GM23338 (cell line): ENCODE measurements at regions not wholly inside any gene's neighbourhood (a gene's known extent, or its start where the extent isn't known, plus 50 kb on each side); places are given as distances from the start of the nearest gene placed in this dataset.

ENCODE experiments used
- ATAC-seq: fragments of 200-7000 bp; cut with Tn5 transposase; 3 replicates; pipeline ENCODE4 v1.9.1; 2020
- DNase-seq: peaks from one replicate; pipeline ENCODE4 v3.0.0-alpha.2; 2015; ENCODE audit warnings: low spot score
- H2AFZ ChIP-seq: fragments of 200-600 bp; sonication (generic); 2 replicates; pipeline ENCODE4 v1.8.0; 2016; ENCODE audit warnings: antibody characterized with exemption, mild to moderate bottlenecking, moderate library complexity
- H3F3A ChIP-seq: fragments of 200-600 bp; sonication (generic); replicated peaks from 2 replicates; pipeline ENCODE4 v1.8.0; 2017; ENCODE audit warnings: antibody characterized with exemption, mixed run types, low read depth
- H3K27ac ChIP-seq: fragments of 200-600 bp; sonication (generic); 2 replicates; pipeline ENCODE4 v1.6.1; 2016; ENCODE audit warnings: low read depth
- H3K27me3 ChIP-seq: fragments of 200-600 bp; sonication (generic); 2 replicates; pipeline ENCODE4 v1.8.0; 2016; ENCODE audit warnings: mild to moderate bottlenecking, mixed run types, moderate library complexity; ENCODE audit not compliant: insufficient read depth
- H3K36me3 ChIP-seq: fragments of 200-600 bp; sonication (generic); 2 replicates; pipeline ENCODE4 v1.8.0; 2016; ENCODE audit warnings: mild to moderate bottlenecking; ENCODE audit not compliant: insufficient read depth
- H3K4me1 ChIP-seq: fragments of 200-600 bp; sonication (generic); 2 replicates; pipeline ENCODE4 v1.8.0; 2016; ENCODE audit warnings: mild to moderate bottlenecking, moderate library complexity; ENCODE audit not compliant: insufficient read depth
- H3K4me2 ChIP-seq: fragments of 200-600 bp; sonication (generic); 2 replicates; pipeline ENCODE4 v1.7.1; 2017; ENCODE audit warnings: mixed run types
- H3K4me3 ChIP-seq: fragments of 200-600 bp; sonication (generic); 2 replicates; pipeline ENCODE4 v1.6.1; 2016; ENCODE audit warnings: mixed run types
- H3K79me2 ChIP-seq: fragments of 200-600 bp; sonication (generic); replicated peaks from 2 replicates; pipeline ENCODE4 v1.8.0; 2017; ENCODE audit warnings: mild to moderate bottlenecking; ENCODE audit not compliant: insufficient read depth
- H3K9me2 ChIP-seq: fragments of 200-600 bp; sonication (generic); 2 replicates; pipeline ENCODE4 v1.8.0; 2017; ENCODE audit not compliant: insufficient read depth
- H4K20me1 ChIP-seq: fragments of 200-600 bp; sonication (generic); replicated peaks from 2 replicates; pipeline ENCODE4 v1.8.0; 2017; ENCODE audit warnings: mild to moderate bottlenecking; ENCODE audit not compliant: insufficient read depth
- H3K27ac Mint-ChIP-seq: 2 replicates; pipeline ENCODE4 v1.8.0; 2020; ENCODE audit warnings: inconsistent platforms, mild to moderate bottlenecking, moderate library complexity, mixed read lengths
- H3K27me3 Mint-ChIP-seq: 3 replicates; pipeline ENCODE4 v1.8.0; 2022; ENCODE audit warnings: low read depth, mild to moderate bottlenecking, moderate library complexity, mixed read lengths, inconsistent platforms; ENCODE audit not compliant: insufficient read depth, poor library complexity
- H3K36me3 Mint-ChIP-seq: 3 replicates; pipeline ENCODE4 v1.8.0; 2021; ENCODE audit warnings: low read depth, mild to moderate bottlenecking, inconsistent platforms, moderate library complexity, mixed read lengths
- H3K4me1 Mint-ChIP-seq: 3 replicates; pipeline ENCODE4 v1.8.0; 2020; ENCODE audit warnings: mild to moderate bottlenecking, inconsistent platforms, mixed read lengths
- H3K4me3 Mint-ChIP-seq: 3 replicates; pipeline ENCODE4 v1.8.0; 2021; ENCODE audit warnings: moderate library complexity, mild to moderate bottlenecking, inconsistent platforms, mixed read lengths
- H3K9me3 Mint-ChIP-seq: 3 replicates; pipeline ENCODE4 v1.8.0; 2020; ENCODE audit warnings: moderate library complexity, mild to moderate bottlenecking, inconsistent platforms, mixed read lengths
- CREB1 ChIP-seq: fragments of 250-450 bp; sonication (Bioruptor Pico); IDR thresholded peaks from 2 replicates; pipeline ENCODE4 v1.5.0; 2020; ENCODE audit warnings: low read depth, mild to moderate bottlenecking, moderate library complexity
- EZH2phosphoT487 ChIP-seq: fragments of 200-600 bp; sonication (generic); IDR thresholded peaks from one replicate; pipeline ENCODE4 v1.8.1; 2018; ENCODE audit warnings: antibody characterized with exemption; ENCODE audit not compliant: unreplicated experiment
- JUNB ChIP-seq: IDR thresholded peaks from one replicate; pipeline ENCODE4 v1.6.1; 2016; ENCODE audit warnings: antibody characterized with exemption; ENCODE audit not compliant: unreplicated experiment
- NANOG ChIP-seq: IDR thresholded peaks from 2 replicates; pipeline ENCODE4 v1.6.1; 2016; ENCODE audit warnings: antibody characterized with exemption, borderline replicate concordance
- POLR2AphosphoS5 ChIP-seq: IDR thresholded peaks from 2 replicates; pipeline ENCODE4 v1.6.1; 2016; ENCODE audit warnings: antibody characterized with exemption, low read depth
- STAT1 ChIP-seq: IDR thresholded peaks from one replicate; pipeline ENCODE4 v1.6.1; 2016; ENCODE audit warnings: antibody characterized with exemption; ENCODE audit not compliant: unreplicated experiment
- ZNF331 ChIP-seq: fragments of 250-450 bp; sonication (Bioruptor Pico); IDR thresholded peaks from 2 replicates; pipeline ENCODE4 v1.5.0; 2020; ENCODE audit warnings: low read depth, mild to moderate bottlenecking, moderate library complexity
- TF ChIP-seq, protein P1 (sequence below): IDR thresholded peaks from 2 replicates; pipeline ENCODE4 v1.6.1; 2016; ENCODE audit warnings: antibody characterized with exemption
- TF ChIP-seq, protein P2 (sequence below): IDR thresholded peaks from one replicate; pipeline ENCODE4 v1.6.1; 2018; ENCODE audit warnings: antibody characterized with exemption; ENCODE audit not compliant: unreplicated experiment
- TF ChIP-seq, protein P3 (sequence below): fragments of 250-450 bp; sonication (Bioruptor Pico); IDR thresholded peaks from 2 replicates; pipeline ENCODE4 v1.5.0; 2020; ENCODE audit warnings: mild to moderate bottlenecking, moderate library complexity

DNA sequence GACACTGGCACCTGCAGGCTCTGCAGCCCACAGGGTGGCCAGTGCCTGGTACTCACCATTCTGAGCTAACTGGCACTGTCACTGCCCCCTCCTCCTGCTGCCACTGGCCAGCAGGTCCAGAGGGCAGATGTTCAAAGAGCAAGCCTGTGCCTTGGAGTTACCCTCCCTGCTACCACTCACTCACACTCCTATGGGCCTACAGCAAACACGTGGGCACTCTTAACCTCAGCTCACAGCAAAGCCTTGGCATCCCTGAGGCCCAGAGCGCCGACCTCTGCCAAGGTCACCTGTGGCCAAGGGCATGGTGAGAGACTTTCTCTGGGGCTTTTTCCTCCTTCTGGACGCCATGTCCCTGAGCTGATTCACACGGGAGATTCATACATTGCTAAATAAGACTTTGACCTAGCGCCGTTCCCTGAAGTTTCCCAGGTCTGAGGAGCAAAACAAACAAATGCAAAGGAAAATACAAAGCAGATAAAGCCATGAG, 270.0 kb upstream of the PPP2R2D start (continued):
- TF ChIP-seq ZNF331 (CRISPR knock-in tag), result no peak
- no peak for TF ChIP-seq STAT1
- no peak for TF ChIP-seq JUNB
- TF ChIP-seq, protein P1, sequence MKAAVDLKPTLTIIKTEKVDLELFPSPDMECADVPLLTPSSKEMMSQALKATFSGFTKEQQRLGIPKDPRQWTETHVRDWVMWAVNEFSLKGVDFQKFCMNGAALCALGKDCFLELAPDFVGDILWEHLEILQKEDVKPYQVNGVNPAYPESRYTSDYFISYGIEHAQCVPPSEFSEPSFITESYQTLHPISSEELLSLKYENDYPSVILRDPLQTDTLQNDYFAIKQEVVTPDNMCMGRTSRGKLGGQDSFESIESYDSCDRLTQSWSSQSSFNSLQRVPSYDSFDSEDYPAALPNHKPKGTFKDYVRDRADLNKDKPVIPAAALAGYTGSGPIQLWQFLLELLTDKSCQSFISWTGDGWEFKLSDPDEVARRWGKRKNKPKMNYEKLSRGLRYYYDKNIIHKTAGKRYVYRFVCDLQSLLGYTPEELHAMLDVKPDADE, result no peak
- TF ChIP-seq NANOG, result no peak
- no peak for TF ChIP-seq CREB1

DNA sequence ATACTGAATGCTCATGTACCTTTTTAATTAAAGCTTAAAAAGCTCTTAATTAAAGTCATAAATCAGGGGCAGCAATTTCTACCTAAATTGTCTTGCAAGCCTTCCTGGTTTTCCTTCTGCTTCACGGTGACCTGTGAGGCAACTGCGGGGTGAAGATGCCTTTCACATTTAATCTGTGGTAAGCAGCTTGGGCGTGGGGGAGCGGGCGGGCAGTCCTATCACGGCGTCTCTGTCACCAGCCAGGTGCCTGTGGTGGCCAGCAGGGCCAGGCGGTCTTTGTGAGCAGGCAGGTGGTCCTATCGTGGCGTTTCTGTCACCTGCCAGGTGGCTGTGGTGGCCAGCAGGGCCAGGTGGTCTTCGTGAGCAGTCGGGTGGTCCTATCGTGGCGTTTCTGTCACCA, 269.2 kb upstream of the PPP2R2D start:
- Histone ChIP-seq H4K20me1 (no peaks in the 10 kb centered on the region), H3K27me3 (no peaks in the 10 kb centered on the region), H3K4me3 (no peak overlapping the region), H3F3A (no peaks in the 10 kb centered on the region), H3K36me3 (no peaks in the 10 kb centered on the region), H3K79me2 (no peaks in the 10 kb centered on the region), H3K9me2 (no peaks in the 10 kb centered on the region), H2AFZ (no peak overlapping the region), H3K4me1 (no peaks in the 10 kb centered on the region), H3K27ac (no peak overlapping the region), H3K4me2 (no peak overlapping the region)
- peaks cover 66% of the 10 kb centered on the region for H3K9me3 Mint-ChIP-seq
- ATAC-seq (no peak), DNase-seq (no peak)
- no peak overlapping the region for H3K27ac Mint-ChIP-seq
- no peak overlapping the region for H3K4me3 Mint-ChIP-seq
- TF ChIP-seq JUNB, result no peak
- TF ChIP-seq POLR2AphosphoS5, result no peak
- no peak for TF ChIP-seq EZH2phosphoT487
- TF ChIP-seq, protein P2, sequence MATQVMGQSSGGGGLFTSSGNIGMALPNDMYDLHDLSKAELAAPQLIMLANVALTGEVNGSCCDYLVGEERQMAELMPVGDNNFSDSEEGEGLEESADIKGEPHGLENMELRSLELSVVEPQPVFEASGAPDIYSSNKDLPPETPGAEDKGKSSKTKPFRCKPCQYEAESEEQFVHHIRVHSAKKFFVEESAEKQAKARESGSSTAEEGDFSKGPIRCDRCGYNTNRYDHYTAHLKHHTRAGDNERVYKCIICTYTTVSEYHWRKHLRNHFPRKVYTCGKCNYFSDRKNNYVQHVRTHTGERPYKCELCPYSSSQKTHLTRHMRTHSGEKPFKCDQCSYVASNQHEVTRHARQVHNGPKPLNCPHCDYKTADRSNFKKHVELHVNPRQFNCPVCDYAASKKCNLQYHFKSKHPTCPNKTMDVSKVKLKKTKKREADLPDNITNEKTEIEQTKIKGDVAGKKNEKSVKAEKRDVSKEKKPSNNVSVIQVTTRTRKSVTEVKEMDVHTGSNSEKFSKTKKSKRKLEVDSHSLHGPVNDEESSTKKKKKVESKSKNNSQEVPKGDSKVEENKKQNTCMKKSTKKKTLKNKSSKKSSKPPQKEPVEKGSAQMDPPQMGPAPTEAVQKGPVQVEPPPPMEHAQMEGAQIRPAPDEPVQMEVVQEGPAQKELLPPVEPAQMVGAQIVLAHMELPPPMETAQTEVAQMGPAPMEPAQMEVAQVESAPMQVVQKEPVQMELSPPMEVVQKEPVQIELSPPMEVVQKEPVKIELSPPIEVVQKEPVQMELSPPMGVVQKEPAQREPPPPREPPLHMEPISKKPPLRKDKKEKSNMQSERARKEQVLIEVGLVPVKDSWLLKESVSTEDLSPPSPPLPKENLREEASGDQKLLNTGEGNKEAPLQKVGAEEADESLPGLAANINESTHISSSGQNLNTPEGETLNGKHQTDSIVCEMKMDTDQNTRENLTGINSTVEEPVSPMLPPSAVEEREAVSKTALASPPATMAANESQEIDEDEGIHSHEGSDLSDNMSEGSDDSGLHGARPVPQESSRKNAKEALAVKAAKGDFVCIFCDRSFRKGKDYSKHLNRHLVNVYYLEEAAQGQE, result no peak
- peaks cover 12% of the 10 kb centered on the region for H3K36me3 Mint-ChIP-seq
- H3K27me3 Mint-ChIP-seq, result peaks cover 9% of the 10 kb centered on the region
- H3K4me1 Mint-ChIP-seq, result no peaks in the 10 kb centered on the region; the same call in 2 of the 3 replicates

DNA sequence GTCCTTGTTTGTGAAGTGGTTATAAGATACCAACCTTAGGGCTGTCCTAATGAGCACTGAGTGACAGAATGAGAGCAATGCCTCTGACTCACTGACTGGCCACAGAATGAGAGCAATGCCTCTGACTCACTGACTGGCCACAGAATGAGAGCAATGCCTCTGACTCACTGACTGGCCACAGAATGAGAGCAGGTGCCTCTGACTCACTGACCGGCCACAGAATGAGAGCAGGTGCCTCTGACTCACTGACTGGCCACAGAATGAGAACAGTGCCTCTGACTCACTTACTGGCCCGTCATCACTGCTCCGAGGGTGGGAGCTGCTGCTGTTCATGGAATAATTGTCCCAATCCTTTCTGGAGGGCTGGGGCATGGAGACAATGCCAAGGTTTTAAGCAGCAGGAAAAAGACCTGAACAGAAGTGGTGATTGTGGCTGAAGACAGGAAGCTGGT, 265.2 kb upstream of the PPP2R2D start:
- Mint-ChIP-seq H3K27me3 (peaks cover 7% of the 10 kb centered on the region), H3K9me3 (peaks cover 50% of the 10 kb centered on the region), H3K27ac (no peak overlapping the region), H3K36me3 (peaks cover 3% of the 10 kb centered on the region; the same call in 1 of the 3 replicates), H3K4me3 (no peak overlapping the region), H3K4me1 (no peaks in the 10 kb centered on the region; the same call in 2 of the 3 replicates)
- no peaks in the 10 kb centered on the region for H4K20me1 ChIP-seq
- ATAC-seq (no peak), DNase-seq (no peak)
- H3K4me3 ChIP-seq, result no peak overlapping the region
- no peaks in the 10 kb centered on the region for H3K4me1 ChIP-seq
- no peak overlapping the region for H3K27ac ChIP-seq
- H2AFZ ChIP-seq, result no peak overlapping the region
- H3K79me2 ChIP-seq, result no peaks in the 10 kb centered on the region
- no peaks in the 10 kb centered on the region for H3K36me3 ChIP-seq
- H3F3A ChIP-seq, result no peaks in the 10 kb centered on the region
- no peaks in the 10 kb centered on the region for H3K27me3 ChIP-seq
- H3K9me2 ChIP-seq, result no peaks in the 10 kb centered on the region
- H3K4me2 ChIP-seq, result no peak overlapping the region
- TF ChIP-seq, protein P3, sequence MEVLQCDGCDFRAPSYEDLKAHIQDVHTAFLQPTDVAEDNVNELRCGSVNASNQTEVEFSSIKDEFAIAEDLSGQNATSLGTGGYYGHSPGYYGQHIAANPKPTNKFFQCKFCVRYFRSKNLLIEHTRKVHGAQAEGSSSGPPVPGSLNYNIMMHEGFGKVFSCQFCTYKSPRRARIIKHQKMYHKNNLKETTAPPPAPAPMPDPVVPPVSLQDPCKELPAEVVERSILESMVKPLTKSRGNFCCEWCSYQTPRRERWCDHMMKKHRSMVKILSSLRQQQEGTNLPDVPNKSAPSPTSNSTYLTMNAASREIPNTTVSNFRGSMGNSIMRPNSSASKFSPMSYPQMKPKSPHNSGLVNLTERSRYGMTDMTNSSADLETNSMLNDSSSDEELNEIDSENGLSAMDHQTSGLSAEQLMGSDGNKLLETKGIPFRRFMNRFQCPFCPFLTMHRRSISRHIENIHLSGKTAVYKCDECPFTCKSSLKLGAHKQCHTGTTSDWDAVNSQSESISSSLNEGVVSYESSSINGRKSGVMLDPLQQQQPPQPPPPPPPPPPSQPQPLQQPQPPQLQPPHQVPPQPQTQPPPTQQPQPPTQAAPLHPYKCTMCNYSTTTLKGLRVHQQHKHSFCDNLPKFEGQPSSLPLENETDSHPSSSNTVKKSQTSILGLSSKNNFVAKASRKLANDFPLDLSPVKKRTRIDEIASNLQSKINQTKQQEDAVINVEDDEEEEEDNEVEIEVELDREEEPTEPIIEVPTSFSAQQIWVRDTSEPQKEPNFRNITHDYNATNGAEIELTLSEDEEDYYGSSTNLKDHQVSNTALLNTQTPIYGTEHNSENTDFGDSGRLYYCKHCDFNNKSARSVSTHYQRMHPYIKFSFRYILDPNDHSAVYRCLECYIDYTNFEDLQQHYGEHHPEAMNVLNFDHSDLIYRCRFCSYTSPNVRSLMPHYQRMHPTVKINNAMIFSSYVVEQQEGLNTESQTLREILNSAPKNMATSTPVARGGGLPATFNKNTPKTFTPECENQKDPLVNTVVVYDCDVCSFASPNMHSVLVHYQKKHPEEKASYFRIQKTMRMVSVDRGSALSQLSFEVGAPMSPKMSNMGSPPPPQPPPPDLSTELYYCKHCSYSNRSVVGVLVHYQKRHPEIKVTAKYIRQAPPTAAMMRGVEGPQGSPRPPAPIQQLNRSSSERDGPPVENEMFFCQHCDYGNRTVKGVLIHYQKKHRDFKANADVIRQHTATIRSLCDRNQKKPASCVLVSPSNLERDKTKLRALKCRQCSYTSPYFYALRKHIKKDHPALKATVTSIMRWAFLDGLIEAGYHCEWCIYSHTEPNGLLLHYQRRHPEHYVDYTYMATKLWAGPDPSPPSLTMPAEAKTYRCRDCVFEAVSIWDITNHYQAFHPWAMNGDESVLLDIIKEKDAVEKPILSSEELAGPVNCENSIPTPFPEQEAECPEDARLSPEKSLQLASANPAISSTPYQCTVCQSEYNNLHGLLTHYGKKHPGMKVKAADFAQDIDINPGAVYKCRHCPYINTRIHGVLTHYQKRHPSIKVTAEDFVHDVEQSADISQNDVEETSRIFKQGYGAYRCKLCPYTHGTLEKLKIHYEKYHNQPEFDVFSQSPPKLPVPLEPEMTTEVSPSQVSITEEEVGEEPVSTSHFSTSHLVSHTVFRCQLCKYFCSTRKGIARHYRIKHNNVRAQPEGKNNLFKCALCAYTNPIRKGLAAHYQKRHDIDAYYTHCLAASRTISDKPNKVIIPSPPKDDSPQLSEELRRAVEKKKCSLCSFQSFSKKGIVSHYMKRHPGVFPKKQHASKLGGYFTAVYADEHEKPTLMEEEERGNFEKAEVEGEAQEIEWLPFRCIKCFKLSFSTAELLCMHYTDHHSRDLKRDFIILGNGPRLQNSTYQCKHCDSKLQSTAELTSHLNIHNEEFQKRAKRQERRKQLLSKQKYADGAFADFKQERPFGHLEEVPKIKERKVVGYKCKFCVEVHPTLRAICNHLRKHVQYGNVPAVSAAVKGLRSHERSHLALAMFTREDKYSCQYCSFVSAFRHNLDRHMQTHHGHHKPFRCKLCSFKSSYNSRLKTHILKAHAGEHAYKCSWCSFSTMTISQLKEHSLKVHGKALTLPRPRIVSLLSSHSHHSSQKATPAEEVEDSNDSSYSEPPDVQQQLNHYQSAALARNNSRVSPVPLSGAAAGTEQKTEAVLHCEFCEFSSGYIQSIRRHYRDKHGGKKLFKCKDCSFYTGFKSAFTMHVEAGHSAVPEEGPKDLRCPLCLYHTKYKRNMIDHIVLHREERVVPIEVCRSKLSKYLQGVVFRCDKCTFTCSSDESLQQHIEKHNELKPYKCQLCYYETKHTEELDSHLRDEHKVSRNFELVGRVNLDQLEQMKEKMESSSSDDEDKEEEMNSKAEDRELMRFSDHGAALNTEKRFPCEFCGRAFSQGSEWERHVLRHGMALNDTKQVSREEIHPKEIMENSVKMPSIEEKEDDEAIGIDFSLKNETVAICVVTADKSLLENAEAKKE, result no peak
- TF ChIP-seq NANOG, result no peak
